NCI-H2196 (cell line): ENCODE measurements at regions not wholly inside any gene's neighbourhood (a gene's known extent, or its start where the extent isn't known, plus 50 kb on each side); places are given as distances from the start of the nearest gene placed in this dataset.

Experiments used
- DNase-seq: peaks from one replicate; lab custom pipeline; 2025; ENCODE audit not compliant: unreplicated experiment; lab: John Stamatoyannopoulos, UW

- no peak for DNase-seq
Observed at GRCh38 chr7:12882710-12883109, 195.3 kb downstream of the ARL4A start.

- no peak for DNase-seq
Observed at GRCh38 chr7:12884033-12884432, 196.6 kb downstream of the ARL4A start.

- DNase-seq = no peak
Observed at GRCh38 chr7:12884856-12885440, 197.5 kb downstream of the ARL4A start.

GRCh38 chr7:12888717-12889116 lies 201.3 kb downstream of the ARL4A start:
- DNase-seq = no peak

GRCh38 chr7:12889391-12889790 lies 202.0 kb downstream of the ARL4A start:
- no peak for DNase-seq

- DNase-seq = no peak
Observed at GRCh38 chr7:12890586-12890985, 203.2 kb downstream of the ARL4A start.

- no peak for DNase-seq
Observed at GRCh38 chr7:12893292-12893691, 205.9 kb downstream of the ARL4A start.

- DNase-seq = no peak
Observed at GRCh38 chr7:12895296-12895695, 207.9 kb downstream of the ARL4A start.

- no peak for DNase-seq
Observed at GRCh38 chr7:12896316-12896715, 208.9 kb downstream of the ARL4A start.

- no peak for DNase-seq
Observed at GRCh38 chr7:12898004-12898403, 210.6 kb downstream of the ARL4A start.

GRCh38 chr7:12898620-12899019 lies 211.2 kb downstream of the ARL4A start:
- DNase-seq = no peak

GRCh38 chr7:12905671-12906070 lies 218.2 kb downstream of the ARL4A start:
- DNase-seq = no peak

GRCh38 chr7:12907774-12908173 lies 220.3 kb downstream of the ARL4A start:
- no peak for DNase-seq

- DNase-seq = no peak
Observed at GRCh38 chr7:12909483-12909882, 222.1 kb downstream of the ARL4A start.

- DNase-seq = no peak
Observed at GRCh38 chr7:12911053-12911452, 223.6 kb downstream of the ARL4A start.

- DNase-seq = no peak
Observed at GRCh38 chr7:12913002-12913401, 225.6 kb downstream of the ARL4A start.

GRCh38 chr7:12917801-12918200 lies 230.4 kb downstream of the ARL4A start:
- no peak for DNase-seq

GRCh38 chr7:12921751-12922345 lies 234.4 kb downstream of the ARL4A start:
- no peak for DNase-seq

GRCh38 chr7:12923971-12924370 lies 236.5 kb downstream of the ARL4A start:
- DNase-seq = no peak

GRCh38 chr7:12926206-12926605 lies 238.8 kb downstream of the ARL4A start:
- DNase-seq = no peak

GRCh38 chr7:12927635-12928434 lies 240.4 kb downstream of the ARL4A start:
- DNase-seq = no peak

GRCh38 chr7:12929476-12930140 lies 242.2 kb downstream of the ARL4A start:
- DNase-seq = no peak
